A549 (cell line): ENCODE measurements at regions not wholly inside any gene's neighbourhood (a gene's known extent, or its start where the extent isn't known, plus 50 kb on each side); places are given as distances from the start of the nearest gene placed in this dataset.

Experiments
- BHLHE40 ChIP-seq: IDR thresholded peaks from 2 replicates; pipeline ENCODE4 v1.6.1; 2012; ENCODE audit warnings: low read depth, low read length, inconsistent platforms
- CTCF ChIP-seq: fragments of >200 bp; sonication (Bioruptor Twin); formaldehyde crosslinking; IDR thresholded peaks from 3 replicates; pipeline ENCODE4 v1.5.1; 2016
- MAFK ChIP-seq: fragments of 450-650 bp; IDR thresholded peaks from 2 replicates; pipeline ENCODE4 v1.6.1; 2014; ENCODE audit not compliant: partially characterized antibody
- POLR2A ChIP-seq: IDR thresholded peaks from 2 replicates; pipeline ENCODE4 v1.6.1; 2012; ENCODE audit warnings: mild to moderate bottlenecking, low read length
- REST ChIP-seq: fragments of 200-600 bp; sonication (generic); IDR thresholded peaks from 2 replicates; pipeline ENCODE4 v1.6.1; 2016; ENCODE audit warnings: antibody characterized with exemption, mild to moderate bottlenecking, moderate library complexity
- RFX5 ChIP-seq: fragments of 450-650 bp; IDR thresholded peaks from 2 replicates; pipeline ENCODE4 v1.7.1; 2014; ENCODE audit warnings: antibody characterized with exemption, mild to moderate bottlenecking, moderate library complexity
- TF ChIP-seq, protein P1 (sequence below): IDR thresholded peaks from 2 replicates; pipeline ENCODE4 v1.6.1; 2012

GRCh38 chr20:18971121-18971520 lies 157.5 kb downstream of the SCP2D1 start:
- TF ChIP-seq BHLHE40 (no peak), POLR2A (no peak), REST (no peak), CTCF (no peak), RFX5 (no peak), MAFK (no peak)
- TF ChIP-seq, protein P1, sequence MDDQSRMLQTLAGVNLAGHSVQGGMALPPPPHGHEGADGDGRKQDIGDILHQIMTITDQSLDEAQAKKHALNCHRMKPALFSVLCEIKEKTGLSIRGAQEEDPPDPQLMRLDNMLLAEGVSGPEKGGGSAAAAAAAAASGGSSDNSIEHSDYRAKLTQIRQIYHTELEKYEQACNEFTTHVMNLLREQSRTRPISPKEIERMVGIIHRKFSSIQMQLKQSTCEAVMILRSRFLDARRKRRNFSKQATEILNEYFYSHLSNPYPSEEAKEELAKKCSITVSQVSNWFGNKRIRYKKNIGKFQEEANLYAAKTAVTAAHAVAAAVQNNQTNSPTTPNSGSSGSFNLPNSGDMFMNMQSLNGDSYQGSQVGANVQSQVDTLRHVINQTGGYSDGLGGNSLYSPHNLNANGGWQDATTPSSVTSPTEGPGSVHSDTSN = no peak
